Right forelimb (tissue), 1 donor: ENCODE measurements at regions not wholly inside any gene's neighbourhood (a gene's known extent, or its start where the extent isn't known, plus 50 kb on each side); places are given as distances from the start of the nearest gene placed in this dataset.

Source experiments
- DNase-seq: peaks from one replicate; pipeline ENCODE4 v3.0.0-alpha.2; 2018

GRCh38 chr2:239520811-239521517, 120.1 kb upstream of the HDAC4 start:
- no peak for DNase-seq

- DNase-seq = no peak
Observed at GRCh38 chr2:239519921-239520585, 119.2 kb upstream of the HDAC4 start.

DNA sequence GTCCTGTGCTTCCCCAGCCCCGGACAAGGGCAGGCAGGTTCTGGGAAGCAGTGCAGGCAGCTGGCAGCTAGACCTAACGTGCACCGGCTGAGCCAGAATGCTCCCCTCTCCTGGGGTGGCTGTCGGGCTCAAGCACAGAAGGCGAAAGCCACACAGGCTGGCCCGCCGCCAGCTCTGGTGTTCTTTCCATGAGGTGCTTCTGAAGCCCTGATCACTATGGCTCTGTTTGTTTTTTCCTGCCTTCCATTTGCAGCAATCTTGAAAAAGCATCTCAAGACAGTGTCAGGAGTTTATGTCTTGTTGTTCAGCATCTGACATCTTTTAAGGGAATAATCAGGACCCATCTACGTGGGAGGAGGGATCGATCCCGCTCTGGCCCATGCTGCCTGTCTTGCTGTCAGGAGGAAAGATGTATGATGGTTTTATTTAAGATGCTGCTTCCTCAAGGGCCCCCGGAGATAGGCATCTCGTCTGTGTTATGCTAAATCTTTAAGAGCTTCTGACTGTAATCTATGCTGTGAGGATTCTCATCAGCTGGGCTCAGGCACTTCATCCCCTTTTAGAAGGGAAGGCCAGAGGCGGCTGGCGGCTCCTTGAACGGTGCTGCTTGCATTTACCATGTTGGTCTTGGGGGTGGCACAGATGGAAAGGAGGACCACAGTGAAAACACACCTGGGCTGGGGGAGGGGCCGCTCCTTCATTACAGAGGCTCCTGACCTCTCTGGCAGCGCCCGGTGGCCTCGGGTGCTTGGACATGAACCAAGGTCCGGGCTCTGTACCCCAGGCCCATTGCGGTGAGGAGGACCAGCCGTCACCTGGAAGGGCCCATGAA, 118.5 kb upstream of the HDAC4 start:
- DNase-seq = no peak

DNA sequence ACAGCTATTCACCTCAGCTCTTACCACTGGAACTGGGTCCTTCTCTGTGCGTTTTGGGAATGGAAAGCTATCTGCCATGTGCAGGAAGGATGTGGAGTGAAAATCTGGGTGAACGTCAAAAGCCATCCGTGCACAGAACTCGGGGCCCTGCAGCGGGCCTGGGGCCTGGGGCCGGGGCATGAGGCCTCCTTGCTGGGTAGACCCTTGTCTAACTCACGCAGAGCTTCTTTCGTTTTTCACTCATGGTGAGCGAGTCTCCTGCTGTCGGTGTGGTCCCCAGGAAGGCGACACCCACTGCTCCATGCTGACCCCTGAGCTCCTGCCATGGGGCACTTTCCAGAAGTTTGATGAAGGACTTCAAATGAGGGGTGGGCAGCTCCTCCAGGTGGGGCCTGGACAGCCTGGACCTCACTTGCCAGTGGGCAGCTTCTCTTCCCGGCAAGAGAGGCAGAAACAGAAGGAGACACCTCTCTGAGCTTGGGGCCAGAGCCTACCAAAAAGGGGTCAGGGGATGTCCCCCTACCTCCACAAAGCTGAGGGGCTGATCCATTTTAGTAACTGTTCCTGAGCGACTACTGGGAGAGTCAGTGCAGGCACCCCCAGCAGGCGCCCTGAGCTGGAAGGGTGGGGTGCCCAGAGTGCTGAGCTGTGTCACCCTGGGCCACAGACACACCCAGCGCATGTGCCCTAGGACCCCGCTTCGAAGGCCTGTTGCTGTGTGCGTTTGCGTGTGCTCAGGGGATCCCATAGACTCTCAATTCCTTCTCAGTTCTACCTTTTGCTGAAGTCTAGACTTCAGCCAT, 117.7 kb upstream of the HDAC4 start:
- no peak for DNase-seq

DNA sequence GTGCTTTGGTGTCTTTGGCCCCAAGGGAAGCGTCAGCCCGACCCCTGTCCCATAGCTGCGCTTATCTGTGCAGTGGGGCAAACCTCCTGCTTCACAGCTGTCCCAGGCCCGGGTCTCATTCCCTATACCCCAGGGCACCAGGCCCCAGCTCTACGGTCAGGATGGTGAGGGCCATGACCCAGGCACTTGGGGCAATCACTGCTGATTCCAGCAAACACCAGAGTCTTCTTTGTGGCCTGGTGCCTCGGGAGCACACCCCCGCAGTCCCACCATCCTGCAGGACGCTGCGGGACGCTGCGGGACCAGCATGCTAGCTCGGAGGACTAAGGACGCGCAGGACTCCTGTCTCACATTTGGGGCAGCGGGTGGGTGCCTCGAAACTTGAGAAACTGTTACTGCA, 116.9 kb upstream of the HDAC4 start:
- no peak for DNase-seq

- DNase-seq = no peak
Observed at GRCh38 chr2:239516954-239517305, 116.1 kb upstream of the HDAC4 start.

DNA sequence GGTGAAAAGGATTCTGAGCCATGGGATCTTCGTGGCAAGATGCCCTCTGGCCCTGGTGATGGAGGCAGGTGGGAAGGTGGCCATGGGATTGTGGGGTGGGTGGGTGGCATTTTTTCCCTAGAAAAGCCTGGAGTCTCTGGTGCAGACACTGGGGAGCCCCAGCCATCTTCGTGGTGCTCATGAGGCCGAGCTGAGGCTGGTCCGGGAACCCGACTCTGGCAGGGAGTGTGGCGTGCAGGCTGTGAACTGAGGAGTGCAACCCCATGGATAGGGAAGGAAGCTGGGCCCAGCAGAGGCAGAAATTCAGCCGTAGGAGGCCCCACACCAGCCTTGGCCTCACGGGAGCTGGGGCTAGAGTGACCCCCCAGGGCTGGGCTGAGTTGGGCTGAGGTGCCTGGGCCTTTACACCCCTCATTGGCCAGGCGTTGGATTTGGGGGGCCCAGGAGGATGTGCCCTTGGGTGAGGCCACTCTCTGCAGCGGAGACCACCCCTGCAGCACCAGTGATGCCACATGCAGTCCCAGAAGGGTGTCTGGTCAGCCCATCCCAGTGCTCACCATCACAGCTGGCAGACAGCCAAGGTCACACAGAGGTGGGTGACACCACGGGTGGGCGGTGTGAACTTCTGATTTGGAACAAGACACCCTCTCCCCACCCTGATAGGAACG, 115.6 kb upstream of the HDAC4 start:
- DNase-seq = no peak

DNA sequence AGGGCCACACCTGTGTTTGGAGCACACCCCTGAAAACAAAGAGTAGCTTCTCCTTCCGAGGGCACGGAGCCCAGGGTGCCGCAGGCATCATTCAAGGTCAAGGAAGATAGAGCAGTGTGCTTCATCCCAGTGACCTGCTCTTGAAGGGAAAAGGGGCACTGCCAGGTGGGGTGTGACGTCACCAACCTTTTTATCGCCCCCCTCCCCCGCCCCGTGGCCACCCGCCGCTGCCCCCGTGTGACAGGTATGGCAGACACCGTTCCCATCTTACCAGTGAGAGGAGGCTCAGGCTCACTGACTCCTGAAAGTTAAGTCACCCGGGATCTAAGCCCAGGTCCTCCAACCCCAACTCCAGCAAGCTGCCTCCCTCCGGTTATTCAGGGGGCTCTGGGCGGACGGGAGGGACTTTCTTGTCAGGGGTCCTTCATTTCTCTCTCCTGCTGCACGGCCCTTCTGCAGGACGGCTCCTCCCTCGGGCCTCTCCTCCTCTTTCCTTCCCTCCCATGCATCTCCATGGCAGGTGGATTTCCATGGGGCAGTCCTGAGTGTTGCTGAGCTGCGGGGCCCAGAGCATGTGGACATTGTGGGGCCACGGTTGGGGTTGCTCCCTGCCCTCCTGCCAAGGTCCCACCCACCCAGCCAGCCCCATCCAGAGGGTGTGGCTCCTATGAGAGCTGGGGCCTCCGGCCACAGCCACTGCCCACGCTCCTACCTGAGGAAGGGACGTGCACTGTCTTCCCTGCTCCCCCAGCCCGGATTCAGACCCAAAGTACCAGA, 114.1 kb upstream of the HDAC4 start:
- DNase-seq = no peak

- no peak for DNase-seq
Observed at GRCh38 chr2:239512054-239512453, 111.2 kb upstream of the HDAC4 start.

GRCh38 chr2:239509373-239510143, 108.7 kb upstream of the HDAC4 start:
- no peak for DNase-seq

DNA sequence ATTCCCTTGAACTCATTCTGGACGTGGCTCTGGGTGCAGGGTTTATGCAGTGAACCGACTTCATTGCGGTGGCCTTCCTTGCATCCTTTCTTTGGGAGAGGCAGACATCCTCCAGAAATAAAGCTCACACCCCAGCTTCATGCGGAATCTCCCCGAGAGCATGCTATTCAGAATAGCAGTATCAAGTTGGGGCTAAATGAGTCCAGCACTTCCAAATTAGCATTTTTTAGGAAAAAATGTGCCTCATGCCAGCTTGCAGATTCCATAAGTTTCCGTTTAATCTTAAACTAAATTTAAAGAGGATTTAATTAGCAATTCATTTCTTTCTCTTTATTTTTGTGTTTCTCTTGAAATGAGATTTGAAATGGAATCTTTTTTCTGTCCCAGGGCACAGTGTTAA, 107.4 kb upstream of the HDAC4 start:
- no peak for DNase-seq

DNA sequence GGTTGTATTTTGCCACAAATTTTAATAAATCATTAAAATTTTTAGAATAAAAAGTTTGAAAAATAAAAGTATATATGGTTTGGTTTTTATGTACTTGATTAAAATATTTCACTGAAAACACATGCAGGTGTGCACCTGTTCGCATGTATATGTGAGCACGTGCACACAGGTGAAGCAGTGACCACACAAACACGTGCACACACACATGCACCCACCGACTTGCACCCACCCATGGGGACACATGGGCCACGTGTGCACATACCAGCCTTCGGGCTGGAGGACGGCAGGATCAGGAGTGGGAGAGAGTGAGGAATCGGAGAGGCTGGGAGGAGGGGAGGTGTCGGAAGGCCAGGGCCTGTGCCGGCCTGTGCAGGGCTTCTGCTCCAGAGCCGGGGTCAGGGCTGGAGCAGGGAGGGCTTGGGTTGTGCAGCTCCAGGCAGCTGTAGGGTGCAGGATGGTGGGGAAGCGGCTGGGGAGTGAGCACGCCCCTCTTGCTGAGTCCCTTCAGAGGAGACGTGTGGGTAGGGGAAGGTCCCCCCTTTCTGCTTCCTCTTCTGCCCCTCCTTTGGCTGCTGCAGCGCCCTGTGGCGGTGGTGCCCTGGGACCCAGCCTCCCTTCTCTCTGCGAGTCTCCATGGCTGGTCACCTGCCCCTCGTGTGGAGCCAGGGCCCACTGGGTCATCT, 106.9 kb upstream of the HDAC4 start:
- DNase-seq = no peak

- no peak for DNase-seq
Observed at GRCh38 chr2:239506961-239507360, 106.1 kb upstream of the HDAC4 start.

- no peak for DNase-seq
Observed at GRCh38 chr2:239506101-239506857, 105.5 kb upstream of the HDAC4 start.

DNA sequence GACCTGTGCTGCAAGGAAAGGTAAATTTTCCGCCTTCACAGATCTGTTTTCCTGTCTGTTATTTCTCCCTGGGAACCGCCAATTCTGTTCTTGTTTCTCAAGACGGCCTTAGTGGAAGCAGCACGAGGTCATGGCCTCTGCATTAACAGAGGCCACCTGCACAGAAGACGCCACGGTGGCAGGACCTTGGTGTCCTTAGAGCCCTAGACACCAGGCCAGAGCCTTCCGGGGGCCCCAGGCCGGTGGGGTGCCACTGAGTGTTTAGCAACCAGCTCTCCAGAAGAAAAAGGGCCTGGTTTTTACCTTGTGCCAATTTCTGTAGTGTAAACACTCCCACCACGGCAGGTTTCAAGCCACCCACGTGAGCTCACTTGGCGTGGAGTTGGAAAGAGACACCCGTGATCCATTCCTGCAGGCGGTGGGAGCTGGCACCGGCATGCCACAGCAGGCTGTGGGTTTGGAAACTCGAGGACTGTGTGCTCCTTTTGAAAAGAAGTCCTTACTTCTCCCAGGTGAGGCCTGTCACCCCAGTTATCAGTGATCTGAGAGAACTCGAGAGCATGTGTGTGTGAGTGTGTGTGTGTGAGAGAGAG, 103.9 kb upstream of the HDAC4 start:
- DNase-seq = no peak

GRCh38 chr2:239502430-239503186, 101.8 kb upstream of the HDAC4 start:
- DNase-seq = no peak

GRCh38 chr2:239500574-239501550, 100.0 kb upstream of the HDAC4 start:
- DNase-seq = no peak
